EH (cell line): ENCODE measurements at regions not wholly inside any gene's neighbourhood (a gene's known extent, or its start where the extent isn't known, plus 50 kb on each side); places are given as distances from the start of the nearest gene placed in this dataset.

Experiments used
- DNase-seq: peaks from one replicate; pipeline ENCODE4 v3.0.0-alpha.2; 2015; ENCODE audit warnings: low read depth

- no peak for DNase-seq
Observed at GRCh38 chrX:143800150-143800549, 79.6 kb upstream of the SPANXN2 start.

- DNase-seq, result peak; percentile 1
Observed at GRCh38 chrX:143788265-143788664, 67.7 kb upstream of the SPANXN2 start.

GRCh38 chrX:143787341-143787740 is 66.8 kb upstream of the SPANXN2 start:
- DNase-seq, result no peak

GRCh38 chrX:143781103-143781502 is 60.6 kb upstream of the SPANXN2 start:
- DNase-seq, result peak; percentile 17
